ENCODE measurements at regions not wholly inside any gene's neighbourhood (a gene's known extent, or its start where the extent isn't known, plus 50 kb on each side); places are given as distances from the start of the nearest gene placed in this dataset.

DNA sequence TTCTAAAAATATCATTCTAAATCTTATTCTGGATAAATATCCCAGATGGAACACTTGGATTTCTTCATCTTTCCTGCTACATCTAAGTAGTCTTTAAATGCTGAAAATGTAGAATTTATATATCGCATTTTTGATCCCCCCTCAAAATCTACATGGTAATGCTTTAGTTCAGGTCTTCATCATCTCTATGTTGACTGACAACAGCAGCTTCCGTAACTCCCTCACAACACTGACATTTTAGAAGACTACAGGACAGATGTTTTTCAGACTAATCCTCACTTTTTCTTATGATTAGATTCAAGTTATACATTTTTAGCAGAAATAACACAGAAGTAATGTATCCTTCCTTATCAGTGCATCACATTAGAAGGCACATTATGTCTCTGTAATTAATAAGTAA is 336.5 kb downstream of the LMO4 start:
- DNase-seq (no peak), ATAC-seq (no peak)
- in situ Hi-C loops (cut with MboI; ENCODE audit: low sequenced_read_pairs in 4 of 4): no loop called here
- H3K27ac ChIP-seq: no peak overlapping the region
- intact Hi-C loops (cut with DNase I; ENCODE audit: low total_unique reads): no loop called here
- no peak overlapping the region for H3K4me3 ChIP-seq
- no peaks in the 10 kb centered on the region for H3K9me3 ChIP-seq
- H3K4me1 ChIP-seq: no peaks in the 10 kb centered on the region
- no peak for TF ChIP-seq POLR2A (IDR thresholded peaks at IDR 0.05)
- TF ChIP-seq, protein P1, sequence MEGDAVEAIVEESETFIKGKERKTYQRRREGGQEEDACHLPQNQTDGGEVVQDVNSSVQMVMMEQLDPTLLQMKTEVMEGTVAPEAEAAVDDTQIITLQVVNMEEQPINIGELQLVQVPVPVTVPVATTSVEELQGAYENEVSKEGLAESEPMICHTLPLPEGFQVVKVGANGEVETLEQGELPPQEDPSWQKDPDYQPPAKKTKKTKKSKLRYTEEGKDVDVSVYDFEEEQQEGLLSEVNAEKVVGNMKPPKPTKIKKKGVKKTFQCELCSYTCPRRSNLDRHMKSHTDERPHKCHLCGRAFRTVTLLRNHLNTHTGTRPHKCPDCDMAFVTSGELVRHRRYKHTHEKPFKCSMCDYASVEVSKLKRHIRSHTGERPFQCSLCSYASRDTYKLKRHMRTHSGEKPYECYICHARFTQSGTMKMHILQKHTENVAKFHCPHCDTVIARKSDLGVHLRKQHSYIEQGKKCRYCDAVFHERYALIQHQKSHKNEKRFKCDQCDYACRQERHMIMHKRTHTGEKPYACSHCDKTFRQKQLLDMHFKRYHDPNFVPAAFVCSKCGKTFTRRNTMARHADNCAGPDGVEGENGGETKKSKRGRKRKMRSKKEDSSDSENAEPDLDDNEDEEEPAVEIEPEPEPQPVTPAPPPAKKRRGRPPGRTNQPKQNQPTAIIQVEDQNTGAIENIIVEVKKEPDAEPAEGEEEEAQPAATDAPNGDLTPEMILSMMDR (IDR thresholded peaks at IDR 0.05 in 4 of 5, conservative IDR thresholded peaks at IDR 0.05 in 1 of 5): no peak
- H3K36me3 ChIP-seq: no peaks in the 10 kb centered on the region
- peaks cover 0 to 3% (median 0%) of the 10 kb centered on the region in 3 donors for H3K27me3 ChIP-seq

DNA sequence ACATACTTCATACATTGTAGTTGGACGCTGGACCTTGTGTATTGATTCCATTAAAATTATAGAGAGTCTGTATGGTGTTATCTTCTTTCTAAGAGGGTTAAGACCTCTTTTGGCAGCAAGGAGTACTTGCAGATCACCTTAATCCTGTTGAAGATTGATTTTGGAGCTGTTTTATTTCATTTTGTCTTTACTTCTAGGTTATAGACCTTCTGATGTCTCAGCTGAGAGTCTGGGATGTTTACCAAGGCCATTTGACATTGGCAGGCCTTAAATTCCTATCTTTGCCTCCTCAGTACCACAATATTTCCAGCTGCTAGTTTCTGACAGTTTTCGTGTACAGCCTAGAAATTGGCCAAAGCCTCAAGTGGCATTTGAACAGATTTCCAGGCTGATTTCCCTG is 338.0 kb downstream of the LMO4 start:
- intact Hi-C loops (cut with DNase I; ENCODE audit: low total_unique reads): no loop called here
- no peaks in the 10 kb centered on the region for H3K4me1 ChIP-seq
- no peak for DNase-seq
- no peak overlapping the region for H3K4me3 ChIP-seq
- TF ChIP-seq, protein P1 (IDR thresholded peaks at IDR 0.05 in 4 of 5, conservative IDR thresholded peaks at IDR 0.05 in 1 of 5): no peak
- no peak for TF ChIP-seq POLR2A (IDR thresholded peaks at IDR 0.05)
- no peak for ATAC-seq
- H3K27me3 ChIP-seq: peaks cover 0 to 3% (median 0%) of the 10 kb centered on the region in 3 donors
- H3K27ac ChIP-seq: no peak overlapping the region
- no peaks in the 10 kb centered on the region for H3K36me3 ChIP-seq
- in situ Hi-C loops (cut with MboI; ENCODE audit: low sequenced_read_pairs in 4 of 4): no loop called here
- no peaks in the 10 kb centered on the region for H3K9me3 ChIP-seq

DNA sequence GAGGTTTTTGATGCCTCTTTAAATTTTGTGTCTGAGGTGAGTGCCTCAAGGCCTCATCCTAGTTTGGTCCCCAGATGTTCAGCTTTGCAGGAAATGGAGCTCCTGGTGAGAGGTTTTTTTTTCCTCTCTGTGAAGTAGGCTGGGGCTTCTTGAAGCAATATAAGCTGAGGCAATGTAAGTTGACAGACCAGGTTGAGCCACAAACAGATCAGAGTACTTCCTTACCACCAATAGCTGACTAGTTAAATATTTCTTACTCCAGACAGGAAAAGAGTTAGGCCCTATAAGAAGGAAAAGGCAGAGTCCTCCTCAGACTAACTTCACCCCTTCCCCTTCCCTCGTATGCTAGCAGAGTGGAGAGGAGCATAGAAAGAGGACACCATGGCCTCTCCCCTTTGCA is 341.0 kb downstream of the LMO4 start:
- Histone ChIP-seq H3K27me3 (peaks cover 0 to 3% (median 0%) of the 10 kb centered on the region in 3 donors), H3K9me3 (no peaks in the 10 kb centered on the region), H3K4me1 (no peaks in the 10 kb centered on the region), H3K4me3 (no peak overlapping the region), H3K27ac (no peak overlapping the region), H3K36me3 (no peaks in the 10 kb centered on the region)
- in situ Hi-C loops (cut with MboI; ENCODE audit: low sequenced_read_pairs in 4 of 4): no loop called here
- DNase-seq: no peak
- ATAC-seq: no peak
- no peak for TF ChIP-seq POLR2A (IDR thresholded peaks at IDR 0.05)
- TF ChIP-seq, protein P1 (IDR thresholded peaks at IDR 0.05 in 4 of 5, conservative IDR thresholded peaks at IDR 0.05 in 1 of 5): no peak
- intact Hi-C loops (cut with DNase I; ENCODE audit: low total_unique reads): no loop called here

DNA sequence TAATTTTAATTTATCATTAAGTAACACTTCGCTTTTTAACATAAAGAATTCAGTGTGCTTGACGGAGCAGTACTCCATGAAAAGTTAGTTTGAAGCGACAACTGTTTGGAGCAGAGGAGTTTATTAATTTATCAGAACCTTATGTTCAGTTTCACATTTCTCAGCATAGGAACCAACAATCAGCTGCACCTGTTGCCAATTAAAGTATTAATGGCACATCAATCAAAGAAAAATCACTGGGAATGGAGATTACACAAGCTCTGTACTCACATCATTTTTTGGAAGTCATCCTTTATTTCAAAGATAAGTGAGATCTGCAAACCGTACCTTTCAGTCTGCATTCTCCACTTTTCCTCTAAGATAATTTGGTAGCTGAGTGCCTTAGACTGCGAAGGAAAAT is 344.6 kb downstream of the LMO4 start:
- H3K9me3 ChIP-seq: no peaks in the 10 kb centered on the region
- ATAC-seq (no peak), DNase-seq (no peak)
- no peak overlapping the region for H3K27ac ChIP-seq
- H3K27me3 ChIP-seq: no peaks in the 10 kb centered on the region
- intact Hi-C loops (cut with DNase I; ENCODE audit: low total_unique reads) (no loop called here), in situ Hi-C loops (cut with MboI; ENCODE audit: low sequenced_read_pairs in 4 of 4) (no loop called here)
- H3K4me1 ChIP-seq: no peaks in the 10 kb centered on the region
- H3K36me3 ChIP-seq: no peaks in the 10 kb centered on the region
- TF ChIP-seq POLR2A (IDR thresholded peaks at IDR 0.05): no peak
- TF ChIP-seq, protein P1 (IDR thresholded peaks at IDR 0.05 in 4 of 5, conservative IDR thresholded peaks at IDR 0.05 in 1 of 5): no peak
- no peak overlapping the region for H3K4me3 ChIP-seq

DNA sequence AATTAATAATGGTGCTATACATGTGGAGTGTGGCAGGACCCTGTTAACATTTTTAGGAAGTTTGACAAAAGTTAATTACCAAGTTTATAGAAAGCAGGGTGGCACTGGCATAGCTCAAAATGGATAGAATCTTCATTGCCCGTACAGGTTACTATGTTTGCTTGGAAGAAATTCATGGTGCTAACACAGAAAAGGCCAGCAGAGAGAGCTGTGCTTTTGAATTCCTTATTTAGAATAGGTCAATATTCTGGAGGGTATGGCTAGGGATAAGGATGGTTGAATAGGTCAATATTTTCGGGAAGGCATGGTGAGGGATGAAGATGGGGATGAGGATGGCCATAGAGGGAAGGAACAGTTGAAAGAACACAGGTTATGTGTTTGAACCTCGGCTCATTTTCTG is 345.1 kb downstream of the LMO4 start:
- no peak for TF ChIP-seq POLR2A (IDR thresholded peaks at IDR 0.05)
- TF ChIP-seq, protein P1 (IDR thresholded peaks at IDR 0.05 in 4 of 5, conservative IDR thresholded peaks at IDR 0.05 in 1 of 5): no peak
- intact Hi-C loops (cut with DNase I; ENCODE audit: low total_unique reads): no loop called here
- ATAC-seq (no peak), DNase-seq (no peak)
- H3K27me3 ChIP-seq: no peaks in the 10 kb centered on the region
- H3K4me3 ChIP-seq: no peak overlapping the region
- no peaks in the 10 kb centered on the region for H3K9me3 ChIP-seq
- no peaks in the 10 kb centered on the region for H3K36me3 ChIP-seq
- no peaks in the 10 kb centered on the region for H3K4me1 ChIP-seq
- in situ Hi-C loops (cut with MboI; ENCODE audit: low sequenced_read_pairs in 4 of 4): no loop called here
- no peak overlapping the region for H3K27ac ChIP-seq

All from gastrocnemius medialis (tissue), 4 donors.